VCaP (cell line): ENCODE measurements at regions not wholly inside any gene's neighbourhood (a gene's known extent, or its start where the extent isn't known, plus 50 kb on each side); places are given as distances from the start of the nearest gene placed in this dataset.
A peak's percentile ranks its signal among the peaks of the same experiment; 100 is the strongest.

Experiments used
- H3K27ac ChIP-seq: fragments of 450-650 bp; 2 replicates; pipeline ENCODE4 v1.5.1; 2017
- TF ChIP-seq, protein P1 (sequence below): fragments of 450-650 bp; conservative IDR thresholded peaks from 2 replicates; pipeline ENCODE4 v1.5.1; 2017; ENCODE audit warnings: mild to moderate bottlenecking, moderate library complexity

- no peak overlapping the region for H3K27ac ChIP-seq
- TF ChIP-seq, protein P1, sequence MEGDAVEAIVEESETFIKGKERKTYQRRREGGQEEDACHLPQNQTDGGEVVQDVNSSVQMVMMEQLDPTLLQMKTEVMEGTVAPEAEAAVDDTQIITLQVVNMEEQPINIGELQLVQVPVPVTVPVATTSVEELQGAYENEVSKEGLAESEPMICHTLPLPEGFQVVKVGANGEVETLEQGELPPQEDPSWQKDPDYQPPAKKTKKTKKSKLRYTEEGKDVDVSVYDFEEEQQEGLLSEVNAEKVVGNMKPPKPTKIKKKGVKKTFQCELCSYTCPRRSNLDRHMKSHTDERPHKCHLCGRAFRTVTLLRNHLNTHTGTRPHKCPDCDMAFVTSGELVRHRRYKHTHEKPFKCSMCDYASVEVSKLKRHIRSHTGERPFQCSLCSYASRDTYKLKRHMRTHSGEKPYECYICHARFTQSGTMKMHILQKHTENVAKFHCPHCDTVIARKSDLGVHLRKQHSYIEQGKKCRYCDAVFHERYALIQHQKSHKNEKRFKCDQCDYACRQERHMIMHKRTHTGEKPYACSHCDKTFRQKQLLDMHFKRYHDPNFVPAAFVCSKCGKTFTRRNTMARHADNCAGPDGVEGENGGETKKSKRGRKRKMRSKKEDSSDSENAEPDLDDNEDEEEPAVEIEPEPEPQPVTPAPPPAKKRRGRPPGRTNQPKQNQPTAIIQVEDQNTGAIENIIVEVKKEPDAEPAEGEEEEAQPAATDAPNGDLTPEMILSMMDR, result no peak
Observed at GRCh38 chr3:188955919-188956318, 215.9 kb upstream of the TPRG1 start.

DNA sequence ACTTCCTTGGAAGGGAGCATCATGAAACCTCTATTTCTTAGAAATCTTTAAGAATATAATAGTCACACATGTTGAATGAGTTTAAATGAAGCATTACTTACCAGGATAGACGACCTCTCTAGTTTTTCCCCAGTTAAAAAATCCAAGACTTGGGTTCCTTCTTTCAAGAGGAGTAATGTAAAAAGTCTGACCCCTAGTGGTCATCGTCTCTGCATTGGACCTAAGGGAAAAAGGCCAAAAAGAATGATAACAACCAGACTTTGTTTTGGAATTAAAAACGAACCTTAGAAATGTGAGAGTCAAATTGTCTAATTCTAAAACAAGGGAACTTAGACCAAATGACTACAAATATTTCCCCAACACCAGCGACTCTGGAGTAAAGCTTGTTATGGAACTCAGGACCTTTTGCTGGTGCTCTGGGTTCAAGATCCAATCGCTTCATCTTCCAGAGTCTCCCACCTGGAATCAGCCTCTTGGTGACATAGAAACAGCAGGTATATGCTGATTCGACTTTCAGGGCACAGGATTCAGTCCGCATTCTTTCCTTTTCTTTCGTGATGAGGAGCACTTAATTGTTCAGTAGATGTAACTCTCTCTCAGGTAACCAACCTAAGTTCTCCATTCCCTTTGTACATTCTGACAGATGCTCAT, 214.8 kb upstream of the TPRG1 start:
- TF ChIP-seq, protein P1, result peak; percentile 81

GRCh38 chr3:188959013-188959412, 212.8 kb upstream of the TPRG1 start:
- TF ChIP-seq, protein P1, result no peak
- H3K27ac ChIP-seq, result no peak overlapping the region

More for the DNA sequence above, 214.8 kb upstream of the TPRG1 start:
- no peak overlapping the region for H3K27ac ChIP-seq

DNA sequence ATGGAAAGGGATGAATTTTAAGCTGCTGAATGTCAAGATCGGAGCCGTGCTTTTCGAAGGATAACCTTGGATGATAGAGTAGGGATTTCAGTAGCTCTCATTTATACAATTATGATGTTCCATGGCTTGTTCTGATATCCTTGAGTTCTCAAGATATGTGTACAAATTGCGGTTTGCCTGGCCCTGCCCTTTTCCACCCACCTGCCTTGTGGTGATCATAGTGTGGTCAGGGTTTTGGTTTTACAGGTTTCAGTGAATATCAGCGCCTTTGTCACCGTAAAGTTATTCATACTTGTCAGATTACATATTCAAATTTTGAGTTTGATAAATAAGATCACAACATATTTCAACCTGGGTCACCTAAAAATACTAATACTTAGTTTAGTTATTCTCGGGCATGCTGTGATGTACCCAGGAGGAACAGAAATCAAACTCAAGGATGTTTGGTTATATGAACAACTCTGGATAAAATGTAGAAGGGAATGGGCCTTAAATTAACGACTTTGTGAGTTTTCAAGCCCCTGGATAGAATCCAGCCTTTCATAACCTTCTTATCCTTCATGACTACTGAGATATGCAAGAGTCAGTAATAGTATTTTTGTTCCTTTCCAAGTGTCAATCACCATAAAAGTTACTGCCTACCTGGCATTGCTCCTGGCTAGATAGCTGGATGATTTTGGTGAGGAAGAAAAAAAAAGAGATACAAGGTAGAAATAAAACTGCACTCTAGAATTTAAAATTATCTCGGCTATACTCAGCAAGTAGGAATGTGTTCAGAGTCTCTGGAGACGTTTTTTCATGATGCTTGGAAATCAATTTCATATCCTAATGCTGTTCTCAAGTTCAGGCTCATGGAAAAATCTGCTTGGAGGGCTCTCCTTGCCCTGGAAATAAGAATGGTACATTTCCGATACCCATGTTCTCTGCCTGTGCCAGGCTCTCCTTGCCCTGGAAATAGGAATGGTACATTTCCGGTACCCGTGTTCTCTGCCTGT, 209.2 kb upstream of the TPRG1 start:
- TF ChIP-seq, protein P1, result no peak
- H3K27ac ChIP-seq, result no peak overlapping the region

- TF ChIP-seq, protein P1, result no peak
- no peak overlapping the region for H3K27ac ChIP-seq
Observed at GRCh38 chr3:188964957-188965356, 206.8 kb upstream of the TPRG1 start.

GRCh38 chr3:188972310-188972709, 199.5 kb upstream of the TPRG1 start:
- no peak overlapping the region for H3K27ac ChIP-seq
- TF ChIP-seq, protein P1, result no peak

- TF ChIP-seq, protein P1, result no peak
- H3K27ac ChIP-seq, result no peak overlapping the region
Observed at GRCh38 chr3:188974856-188975599, 196.7 kb upstream of the TPRG1 start.
